ENCODE measurements at regions not wholly inside any gene's neighbourhood (a gene's known extent, or its start where the extent isn't known, plus 50 kb on each side); places are given as distances from the start of the nearest gene placed in this dataset.

GRCh38 chr7:40937879-40938278, 765.0 kb downstream of the INHBA start:
- no peak for TF ChIP-seq CTCF (conservative IDR thresholded peaks at IDR 0.05)
- Mint-ChIP-seq H3K36me3 (ENCODE audit: low read depth) (no peaks in the 10 kb centered on the region), H3K27ac (ENCODE audit: unreplicated experiment) (no peak overlapping the region), H3K4me1 (no peaks in the 10 kb centered on the region), H3K9me3 (peaks cover 17% of the 10 kb centered on the region), H3K4me3 (no peak overlapping the region), H3K27me3 (ENCODE audit: low read depth) (peaks cover 3% of the 10 kb centered on the region)
- no peak for DNase-seq (ENCODE audit: low read depth, low spot score)

DNA sequence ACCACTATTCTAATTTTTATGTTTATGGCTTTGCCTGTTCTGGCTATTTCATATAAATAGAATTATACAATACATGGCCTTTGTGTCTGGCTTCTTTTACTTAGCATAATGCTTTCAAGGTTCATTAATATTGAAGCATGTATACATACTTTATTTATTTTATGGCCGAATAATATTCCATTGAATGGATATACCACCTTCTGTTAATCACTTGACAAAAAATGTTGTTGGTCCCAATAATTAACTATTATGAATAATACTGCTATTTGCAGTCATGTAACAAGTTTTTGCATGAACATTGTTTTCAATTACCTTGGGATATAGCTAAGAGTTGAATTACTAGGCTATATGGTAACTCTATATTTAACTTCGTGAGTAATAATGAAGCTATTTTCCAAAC, 767.5 kb downstream of the INHBA start:
- Mint-ChIP-seq H3K9me3 (peaks cover 12% of the 10 kb centered on the region), H3K27me3 (ENCODE audit: low read depth) (no peaks in the 10 kb centered on the region), H3K4me3 (no peak overlapping the region), H3K27ac (ENCODE audit: unreplicated experiment) (no peak overlapping the region), H3K4me1 (no peaks in the 10 kb centered on the region), H3K36me3 (ENCODE audit: low read depth) (no peaks in the 10 kb centered on the region)
- no peak for TF ChIP-seq CTCF (conservative IDR thresholded peaks at IDR 0.05)
- no peak for DNase-seq (ENCODE audit: low read depth, low spot score)

GRCh38 chr7:40923626-40924025, 779.3 kb downstream of the INHBA start:
- no peak for TF ChIP-seq CTCF (conservative IDR thresholded peaks at IDR 0.05)
- peaks cover 5% of the 10 kb centered on the region for H3K9me3 Mint-ChIP-seq
- no peak overlapping the region for H3K27ac Mint-ChIP-seq (ENCODE audit: unreplicated experiment)
- no peak overlapping the region for H3K4me3 Mint-ChIP-seq
- no peaks in the 10 kb centered on the region for H3K27me3 Mint-ChIP-seq (ENCODE audit: low read depth)
- no peaks in the 10 kb centered on the region for H3K4me1 Mint-ChIP-seq
- H3K36me3 Mint-ChIP-seq (ENCODE audit: low read depth): peaks cover 3% of the 10 kb centered on the region
- no peak for DNase-seq (ENCODE audit: low read depth, low spot score)

- Mint-ChIP-seq H3K27ac (ENCODE audit: unreplicated experiment) (no peak overlapping the region), H3K4me1 (no peaks in the 10 kb centered on the region), H3K27me3 (ENCODE audit: low read depth) (no peaks in the 10 kb centered on the region), H3K36me3 (ENCODE audit: low read depth) (peaks cover 3% of the 10 kb centered on the region), H3K4me3 (no peak overlapping the region), H3K9me3 (peaks cover 4% of the 10 kb centered on the region)
- DNase-seq (ENCODE audit: low read depth, low spot score): no peak
- TF ChIP-seq CTCF (conservative IDR thresholded peaks at IDR 0.05): no peak
These were observed 780.6 kb downstream of the INHBA start for GRCh38 chr7:40922316-40922670.

- Mint-ChIP-seq H3K27ac (ENCODE audit: unreplicated experiment) (no peak overlapping the region), H3K4me1 (no peaks in the 10 kb centered on the region), H3K36me3 (ENCODE audit: low read depth) (peaks cover 3% of the 10 kb centered on the region), H3K27me3 (ENCODE audit: low read depth) (no peaks in the 10 kb centered on the region), H3K9me3 (peaks cover 2% of the 10 kb centered on the region), H3K4me3 (no peak overlapping the region)
- DNase-seq (ENCODE audit: low read depth, low spot score): no peak
- no peak for TF ChIP-seq CTCF (conservative IDR thresholded peaks at IDR 0.05)
These were observed 781.1 kb downstream of the INHBA start for GRCh38 chr7:40921589-40922315.

Measured in neural crest cell (in vitro differentiated cells).